KBM-7 (cell line): ENCODE measurements at regions not wholly inside any gene's neighbourhood (a gene's known extent, or its start where the extent isn't known, plus 50 kb on each side); places are given as distances from the start of the nearest gene placed in this dataset.
"Not testable (repeated sequence)": the region's sequence is repeated elsewhere in the genome, so short reads cannot be mapped to it uniquely, and the experiment has no call there.

Source experiments
- DNase-seq: peaks from one replicate; pipeline ENCODE4 v3.0.0-alpha.2; 2015
- in situ Hi-C: fragments of 300-500 bp; cut with MboI; formaldehyde crosslinking; loops from 2 replicates; pipeline ENCODE4 v1.14.3; 2020; ENCODE audit warnings: low sequenced_read_pairs, low pct_unique_long_range_greater_than_20kb, mixed read lengths

- in situ Hi-C loops = no loop called here
Observed at GRCh38 chr3:25173606-25174005, 254.5 kb upstream of the RARB start.

GRCh38 chr3:25174251-25174650 is 253.8 kb upstream of the RARB start:
- in situ Hi-C loops = no loop called here
- no peak for DNase-seq

More at GRCh38 chr3:25173606-25174005, 254.5 kb upstream of the RARB start:
- DNase-seq = no peak

GRCh38 chr3:25177041-25177440 is 251.0 kb upstream of the RARB start:
- in situ Hi-C loops = no loop called here
- DNase-seq = no peak

GRCh38 chr3:25178672-25179071 is 249.4 kb upstream of the RARB start:
- DNase-seq = no peak
- in situ Hi-C loops = no loop called here

- DNase-seq = no peak
- in situ Hi-C loops = no loop called here
Observed at GRCh38 chr3:25181096-25181495, 247.0 kb upstream of the RARB start.

- in situ Hi-C loops = no loop called here
- no peak for DNase-seq
Observed at GRCh38 chr3:25182794-25183193, 245.3 kb upstream of the RARB start.

GRCh38 chr3:25184641-25185250 is 243.3 kb upstream of the RARB start:
- DNase-seq = no peak
- in situ Hi-C loops = no loop called here

- in situ Hi-C loops = no loop called here
- no peak for DNase-seq
Observed at GRCh38 chr3:25191673-25192072, 236.4 kb upstream of the RARB start.

- DNase-seq, in situ Hi-C loops: not testable (repeated sequence)
Observed at GRCh38 chr3:25199567-25199966, 228.5 kb upstream of the RARB start.

GRCh38 chr3:25212736-25213135 is 215.3 kb upstream of the RARB start:
- in situ Hi-C loops = no loop called here
- no peak for DNase-seq

GRCh38 chr3:25214034-25214433 is 214.0 kb upstream of the RARB start:
- in situ Hi-C loops = no loop called here
- DNase-seq = no peak

- in situ Hi-C loops = no loop called here
- DNase-seq = no peak
Observed at GRCh38 chr3:25218362-25218761, 209.7 kb upstream of the RARB start.

GRCh38 chr3:25226747-25227146 is 201.3 kb upstream of the RARB start:
- in situ Hi-C loops = no loop called here
- DNase-seq = no peak

GRCh38 chr3:25229586-25229985 is 198.5 kb upstream of the RARB start:
- in situ Hi-C loops = no loop called here
- DNase-seq = no peak

GRCh38 chr3:25235031-25235430 is 193.0 kb upstream of the RARB start:
- DNase-seq = no peak
- in situ Hi-C loops = no loop called here

- in situ Hi-C loops = no loop called here
- no peak for DNase-seq
Observed at GRCh38 chr3:25235466-25235865, 192.6 kb upstream of the RARB start.

- in situ Hi-C loops = no loop called here
- no peak for DNase-seq
Observed at GRCh38 chr3:25237602-25238001, 190.5 kb upstream of the RARB start.

GRCh38 chr3:25239042-25239441 is 189.0 kb upstream of the RARB start:
- DNase-seq = no peak
- in situ Hi-C loops = no loop called here

GRCh38 chr3:25246913-25247312 is 181.2 kb upstream of the RARB start:
- in situ Hi-C loops = no loop called here

GRCh38 chr3:25252291-25252690 is 175.8 kb upstream of the RARB start:
- no peak for DNase-seq
- in situ Hi-C loops = no loop called here

More at GRCh38 chr3:25246913-25247312, 181.2 kb upstream of the RARB start:
- DNase-seq = no peak

GRCh38 chr3:25257026-25257425 is 171.0 kb upstream of the RARB start:
- no peak for DNase-seq
- in situ Hi-C loops = no loop called here

- in situ Hi-C loops = no loop called here
- no peak for DNase-seq
Observed at GRCh38 chr3:25259871-25260270, 168.2 kb upstream of the RARB start.
